ENCODE measurements at regions not wholly inside any gene's neighbourhood (a gene's known extent, or its start where the extent isn't known, plus 50 kb on each side); places are given as distances from the start of the nearest gene placed in this dataset.

- Histone ChIP-seq H3K36me3 (no peaks in the 10 kb centered on the region), H3K4me3 (no peak overlapping the region), H3K9me3 (peaks cover 0 to 18% (median 10%) of the 10 kb centered on the region in 4 donors), H3K27me3 (no peaks in the 10 kb centered on the region), H3K27ac (no peak overlapping the region), H3K4me1 (no peaks in the 10 kb centered on the region)
- WGBS, 5 donors, result 60 to 69% (median 65%) methylated on average over 4 of the region's 4 CpGs
- intact Hi-C loops (cut with DNase I; ENCODE audit: low total_unique reads), result no loop called here
- DNase-seq, result no peak
- TF ChIP-seq POLR2A (IDR thresholded peaks at IDR 0.05), result no peak
- no peak for TF ChIP-seq POLR2AphosphoS5 (IDR thresholded peaks at IDR 0.05)
Observed at GRCh38 chrX:34874763-34875162, 67.8 kb upstream of the FAM47B start.

- Histone ChIP-seq H3K9me3 (peaks cover 0 to 18% (median 8%) of the 10 kb centered on the region in 4 donors), H3K27ac (no peak overlapping the region), H3K4me1 (no peaks in the 10 kb centered on the region), H3K4me3 (no peak overlapping the region), H3K36me3 (no peaks in the 10 kb centered on the region), H3K27me3 (no peaks in the 10 kb centered on the region)
- DNase-seq, result peak in 1 of 2 donors; percentile 2
- TF ChIP-seq CTCF (IDR thresholded peaks at IDR 0.05) (no peak), POLR2AphosphoS5 (IDR thresholded peaks at IDR 0.05) (no peak), EP300 (IDR thresholded peaks at IDR 0.05) (no peak), POLR2A (IDR thresholded peaks at IDR 0.05) (no peak)
- intact Hi-C loops (cut with DNase I; ENCODE audit: low total_unique reads), result no loop called here
- 33 to 47% (median 40%) methylated on average over 1 of the region's 1 CpG for WGBS, 5 donors
Observed at GRCh38 chrX:34875204-34875603, 67.4 kb upstream of the FAM47B start.

GRCh38 chrX:34877436-34877835, 65.2 kb upstream of the FAM47B start:
- TF ChIP-seq POLR2AphosphoS5 (IDR thresholded peaks at IDR 0.05) (no peak), POLR2A (IDR thresholded peaks at IDR 0.05) (no peak), EP300 (IDR thresholded peaks at IDR 0.05) (no peak), CTCF (IDR thresholded peaks at IDR 0.05) (no peak)
- Histone ChIP-seq H3K27ac (no peak overlapping the region), H3K4me1 (no peaks in the 10 kb centered on the region), H3K27me3 (no peaks in the 10 kb centered on the region), H3K9me3 (peaks cover 0 to 2% (median 0%) of the 10 kb centered on the region in 4 donors), H3K4me3 (no peak overlapping the region), H3K36me3 (no peaks in the 10 kb centered on the region)
- intact Hi-C loops (cut with DNase I; ENCODE audit: low total_unique reads), result no loop called here
- DNase-seq, result no peak
- WGBS, 5 donors, result 50 to 94% (median 75%) methylated on average over 1 of the region's 1 CpG

GRCh38 chrX:34879346-34879745, 63.2 kb upstream of the FAM47B start:
- Histone ChIP-seq H3K36me3 (no peaks in the 10 kb centered on the region), H3K4me3 (no peak overlapping the region), H3K9me3 (no peaks in the 10 kb centered on the region), H3K27me3 (no peaks in the 10 kb centered on the region), H3K27ac (no peak overlapping the region), H3K4me1 (no peaks in the 10 kb centered on the region)
- no peak for TF ChIP-seq POLR2AphosphoS5 (IDR thresholded peaks at IDR 0.05)
- no peak for TF ChIP-seq EP300 (IDR thresholded peaks at IDR 0.05)
- TF ChIP-seq CTCF (IDR thresholded peaks at IDR 0.05), result no peak
- no peak for TF ChIP-seq POLR2A (IDR thresholded peaks at IDR 0.05)
- WGBS, 5 donors, result 36 to 51% (median 41%) methylated on average over 2 of the region's 2 CpGs
- intact Hi-C loops (cut with DNase I; ENCODE audit: low total_unique reads), result no loop called here
- no peak for DNase-seq

- intact Hi-C loops (cut with DNase I; ENCODE audit: low total_unique reads), result no loop called here
- H3K9me3 ChIP-seq, result no peaks in the 10 kb centered on the region
- no peaks in the 10 kb centered on the region for H3K36me3 ChIP-seq
- H3K27ac ChIP-seq, result no peak overlapping the region
- no peaks in the 10 kb centered on the region for H3K4me1 ChIP-seq
- H3K27me3 ChIP-seq, result no peaks in the 10 kb centered on the region
- WGBS, 5 donors, result 56 to 85% (median 81%) methylated on average over 4 of the region's 4 CpGs
- TF ChIP-seq POLR2A (IDR thresholded peaks at IDR 0.05), result no peak
- TF ChIP-seq EP300 (IDR thresholded peaks at IDR 0.05), result no peak
- no peak for TF ChIP-seq POLR2AphosphoS5 (IDR thresholded peaks at IDR 0.05)
- no peak for TF ChIP-seq CTCF (IDR thresholded peaks at IDR 0.05)
- no peak for DNase-seq
- no peak overlapping the region for H3K4me3 ChIP-seq
Observed at GRCh38 chrX:34879886-34880285, 62.7 kb upstream of the FAM47B start.

All from stomach (tissue), 8 donors.